HG03095 (cell line): ENCODE measurements at regions not wholly inside any gene's neighbourhood (a gene's known extent, or its start where the extent isn't known, plus 50 kb on each side); places are given as distances from the start of the nearest gene placed in this dataset.
"Not testable (repeated sequence)": the region's sequence is repeated elsewhere in the genome, so short reads cannot be mapped to it uniquely, and the experiment has no call there.

ENCODE experiments used
- ATAC-seq: cut with Tn5 transposase; IDR thresholded peaks from one replicate; pipeline ENCODE4 v1.9.1; 2021; ENCODE audit warnings: moderate library complexity; ENCODE audit not compliant: unreplicated experiment

GRCh38 chr20:25989686-25990085, 293.0 kb upstream of the ZNF337 start:
- ATAC-seq = not testable (repeated sequence)

- ATAC-seq = no peak
Measured at GRCh38 chr20:25989196-25989595, 292.5 kb upstream of the ZNF337 start.

GRCh38 chr20:25987928-25988560, 291.4 kb upstream of the ZNF337 start:
- not testable (repeated sequence) for ATAC-seq

GRCh38 chr20:25987073-25987927, 290.6 kb upstream of the ZNF337 start:
- peak; percentile 83 for ATAC-seq

- no peak for ATAC-seq
Measured at GRCh38 chr20:25985597-25985996, 288.9 kb upstream of the ZNF337 start.

- no peak for ATAC-seq
Measured at GRCh38 chr20:25984933-25985332, 288.3 kb upstream of the ZNF337 start.

- ATAC-seq = not testable (repeated sequence)
Measured at GRCh38 chr20:25982701-25983100, 286.0 kb upstream of the ZNF337 start.

GRCh38 chr20:25978450-25979190, 282.0 kb upstream of the ZNF337 start:
- ATAC-seq = not testable (repeated sequence)

GRCh38 chr20:25975816-25976215, 279.2 kb upstream of the ZNF337 start:
- ATAC-seq = not testable (repeated sequence)

- ATAC-seq = not testable (repeated sequence)
Measured at GRCh38 chr20:25965203-25965602, 268.6 kb upstream of the ZNF337 start.

- not testable (repeated sequence) for ATAC-seq
Measured at GRCh38 chr20:25953876-25954275, 257.2 kb upstream of the ZNF337 start.

GRCh38 chr20:25935230-25935629, 238.6 kb upstream of the ZNF337 start:
- ATAC-seq = not testable (repeated sequence)

GRCh38 chr20:25932806-25933205, 236.2 kb upstream of the ZNF337 start:
- ATAC-seq = not testable (repeated sequence)

- not testable (repeated sequence) for ATAC-seq
Measured at GRCh38 chr20:25932170-25932569, 235.5 kb upstream of the ZNF337 start.

GRCh38 chr20:25902321-25902720, 205.7 kb upstream of the ZNF337 start:
- ATAC-seq = not testable (repeated sequence)

GRCh38 chr20:25898663-25899062, 202.0 kb upstream of the ZNF337 start:
- not testable (repeated sequence) for ATAC-seq

GRCh38 chr20:25879096-25879495, 182.4 kb upstream of the ZNF337 start:
- not testable (repeated sequence) for ATAC-seq

- not testable (repeated sequence) for ATAC-seq
Measured at GRCh38 chr20:25868650-25868979, 172.0 kb upstream of the ZNF337 start.

- no peak for ATAC-seq
Measured at GRCh38 chr20:25867776-25868649, 171.4 kb upstream of the ZNF337 start.

- not testable (repeated sequence) for ATAC-seq
Measured at GRCh38 chr20:25867015-25867775, 170.5 kb upstream of the ZNF337 start.
